H1 (cell line): ENCODE measurements at regions not wholly inside any gene's neighbourhood (a gene's known extent, or its start where the extent isn't known, plus 50 kb on each side); places are given as distances from the start of the nearest gene placed in this dataset.

Experiments
- CTCF ChIA-PET: fragments of 300-600 bp; sonication (Branson Sonifier 250); formaldehyde crosslinking; loops from one replicate; lab custom pipeline; 2021; ENCODE audit not compliant: partially characterized antibody; lab: Charles Lee
- POLR2A ChIA-PET: fragments of 300-600 bp; sonication (Branson Sonifier 250); formaldehyde crosslinking; loops from one replicate; lab custom pipeline; 2021; ENCODE audit warnings: inconsistent platforms; ENCODE audit not compliant: partially characterized antibody; lab: Charles Lee
- DNase-seq, 2 experiments: peaks; one replicate each; pipeline versions ENCODE4 v3.0.0 to v3.0.0-alpha.2; 2010 to 2022; ENCODE audit warnings: low spot score in 2 of 2, low read depth in 1 of 2, mixed read lengths in 1 of 2
- FAIRE-seq: peaks from 2 replicates; lab custom pipeline; 2011; peaks lifted over from hg19 to GRCh38; lab: Jason Lieb, UNC
- H2AFZ ChIP-seq: 2 replicates; pipeline ENCODE4 v1.8.1; 2012; ENCODE audit warnings: low read length, inconsistent platforms
- H2AK5ac ChIP-seq: 2 replicates; pipeline ENCODE4 v1.6.1; 2013; ENCODE audit warnings: low read depth, low read length
- H2BK120ac ChIP-seq: replicated peaks from 2 replicates; pipeline ENCODE3; 2013; ENCODE audit warnings: low read depth, low read length, inconsistent platforms
- H2BK12ac ChIP-seq: 2 replicates; pipeline ENCODE4 v1.6.1; 2013; ENCODE audit warnings: low read depth, low read length
- H2BK15ac ChIP-seq: 2 replicates; pipeline ENCODE4 v1.6.1; 2013; ENCODE audit warnings: low read length
- H2BK20ac ChIP-seq: 2 replicates; pipeline ENCODE4 v1.6.1; 2013; ENCODE audit warnings: low read length
- H2BK5ac ChIP-seq: 2 replicates; pipeline ENCODE4 v1.6.1; 2013; ENCODE audit warnings: low read depth, low read length
- H3K14ac ChIP-seq: 2 replicates; pipeline ENCODE4 v1.6.1; 2013; ENCODE audit warnings: inconsistent platforms; ENCODE audit not compliant: insufficient read length
- H3K18ac ChIP-seq: 2 replicates; pipeline ENCODE4 v1.6.1; 2013; ENCODE audit warnings: low read length; ENCODE audit errors: extremely low read depth
- H3K23ac ChIP-seq: 2 replicates; pipeline ENCODE4 v1.6.1; 2013; ENCODE audit warnings: inconsistent platforms; ENCODE audit not compliant: insufficient read length
- H3K23me2 ChIP-seq: 2 replicates; pipeline ENCODE4 v1.6.1; 2013; ENCODE audit warnings: low read depth, low read length
- H3K27ac ChIP-seq: 2 replicates; pipeline ENCODE4 v1.6.1; 2011; ENCODE audit warnings: low read depth, low read length, inconsistent platforms
- H3K27me3 ChIP-seq, 4 experiments: replicated peaks in 1 of 4; 1 replicate in 1 of 4; 2 replicates in 3 of 4; pipeline versions ENCODE4 v1.6.1 to v1.8.1; 2011 to 2013; ENCODE audit warnings: low read length in 3 of 4, mild to moderate bottlenecking in 3 of 4, inconsistent platforms in 2 of 4, mixed read lengths in 2 of 4, moderate library complexity in 1 of 4; ENCODE audit not compliant: control insufficient read depth in 3 of 4, insufficient read depth in 3 of 4; ENCODE audit errors: extremely low read depth in 1 of 4
- H3K36me3 ChIP-seq, 4 experiments: 2 replicates each; pipeline versions ENCODE4 v1.6.1 to v1.8.1; 2011 to 2013; ENCODE audit warnings: mild to moderate bottlenecking in 4 of 4, low read length in 3 of 4, moderate library complexity in 2 of 4, control low read depth in 1 of 4, inconsistent platforms in 1 of 4; ENCODE audit not compliant: insufficient read depth in 4 of 4, control insufficient read depth in 2 of 4
- H3K4ac ChIP-seq: replicated peaks from 2 replicates; pipeline ENCODE3; 2013; ENCODE audit warnings: low read length, low read depth, mixed read lengths, inconsistent platforms; ENCODE audit not compliant: insufficient read length
- H3K4me1 ChIP-seq, 4 experiments: replicated peaks in 1 of 4; 1 replicate in 1 of 4; 2 replicates in 3 of 4; pipeline versions ENCODE4 v1.6.1 to v1.8.1; 2011 to 2013; ENCODE audit warnings: low read length in 3 of 4, inconsistent platforms in 2 of 4, mixed read lengths in 1 of 4; ENCODE audit not compliant: insufficient read depth in 4 of 4, control insufficient read depth in 3 of 4
- H3K4me2 ChIP-seq, 2 experiments: 2 replicates each; pipeline versions ENCODE4 v1.6.1 to v1.8.1; 2011 to 2013; ENCODE audit warnings: low read depth in 2 of 2, low read length in 2 of 2, control low read depth in 1 of 2, inconsistent platforms in 1 of 2, mild to moderate bottlenecking in 1 of 2; ENCODE audit not compliant: insufficient read depth in 1 of 2
- H3K4me3 ChIP-seq, 4 experiments: fragments of 200-600, 300-600 bp in 1 of 4; sonication (generic), shearing (Covaris generic), sonication (Bioruptor Twin) in 1 of 4; 2 replicates each; pipeline versions ENCODE4 v1.5.1 to v1.8.1; 2011 to 2016; ENCODE audit warnings: low read length in 4 of 4, low read depth in 3 of 4, control low read depth in 2 of 4, inconsistent platforms in 2 of 4, mild to moderate bottlenecking in 2 of 4, mixed read lengths in 1 of 4, moderate library complexity in 1 of 4; ENCODE audit not compliant: insufficient read depth in 2 of 4; ENCODE audit errors: extremely low read depth in 1 of 4
- H3K56ac ChIP-seq: replicated peaks from 2 replicates; pipeline ENCODE3; 2013; ENCODE audit warnings: low read depth, mild to moderate bottlenecking, mixed read lengths, low read length, inconsistent platforms; ENCODE audit not compliant: insufficient read length
- H3K79me1 ChIP-seq: 2 replicates; pipeline ENCODE4 v1.6.1; 2013; ENCODE audit warnings: low read depth, low read length, control low read depth
- H3K79me2 ChIP-seq, 2 experiments: 2 replicates each; pipeline versions ENCODE4 v1.6.1 to v1.8.1; 2012 to 2013; ENCODE audit warnings: low read length in 2 of 2, mild to moderate bottlenecking in 2 of 2, inconsistent platforms in 1 of 2; ENCODE audit not compliant: insufficient read depth in 2 of 2, control insufficient read depth in 1 of 2
- H3K9ac ChIP-seq, 4 experiments: replicated peaks in 1 of 4; 1 replicate in 1 of 4; 2 replicates in 3 of 4; pipeline versions ENCODE4 v1.6.1 to v1.8.1; 2011 to 2013; ENCODE audit warnings: low read depth in 3 of 4, low read length in 3 of 4, control low read depth in 2 of 4, mild to moderate bottlenecking in 2 of 4, moderate library complexity in 2 of 4, inconsistent platforms in 1 of 4; ENCODE audit errors: extremely low read depth in 1 of 4
- H3K9me3 ChIP-seq, 2 experiments: 2 replicates each; pipeline versions ENCODE4 v1.6.1 to v1.8.1; 2012 to 2013; ENCODE audit warnings: mild to moderate bottlenecking in 2 of 2, moderate library complexity in 2 of 2, control low read depth in 1 of 2, inconsistent platforms in 1 of 2, low read depth in 1 of 2, low read length in 1 of 2, mixed read lengths in 1 of 2; ENCODE audit not compliant: insufficient read depth in 2 of 2
- H4K20me1 ChIP-seq, 2 experiments: replicated peaks in 1 of 2; 2 replicates each; pipeline versions ENCODE3 to v1.8.1; 2011 to 2013; ENCODE audit warnings: inconsistent platforms in 2 of 2, low read length in 2 of 2, mild to moderate bottlenecking in 1 of 2; ENCODE audit not compliant: insufficient read depth in 2 of 2, control insufficient read depth in 1 of 2
- H4K5ac ChIP-seq: 2 replicates; pipeline ENCODE4 v1.6.1; 2013; ENCODE audit warnings: low read length, low read depth, mixed read lengths, inconsistent platforms; ENCODE audit not compliant: insufficient read length
- H4K8ac ChIP-seq: 2 replicates; pipeline ENCODE4 v1.8.0; 2013; ENCODE audit warnings: mild to moderate bottlenecking, moderate library complexity, low read length, inconsistent platforms; ENCODE audit not compliant: insufficient read depth; ENCODE audit errors: extremely low read depth
- H4K91ac ChIP-seq: replicated peaks from 2 replicates; pipeline ENCODE3; 2013; ENCODE audit warnings: low read length, mixed read lengths, inconsistent platforms; ENCODE audit not compliant: insufficient read length
- CTBP2 ChIP-seq: IDR thresholded peaks from 2 replicates; pipeline ENCODE4 v1.7.0; 2011; ENCODE audit warnings: borderline replicate concordance, mild to moderate bottlenecking, moderate library complexity, mixed read lengths, low read length; ENCODE audit not compliant: insufficient read depth, insufficient read length
- NANOG ChIP-seq: IDR thresholded peaks from 2 replicates; pipeline ENCODE4 v1.6.1; 2011; ENCODE audit warnings: low read length, low read depth, mild to moderate bottlenecking, inconsistent platforms; ENCODE audit not compliant: insufficient read depth, poor library complexity, severe bottlenecking
- RNF2 ChIP-seq: fragments of 200-900, 300-1000 bp; sonication (generic); IDR thresholded peaks from 2 replicates; pipeline ENCODE4 v1.7.1; 2016; ENCODE audit warnings: borderline replicate concordance, low read depth, mild to moderate bottlenecking, antibody characterized with exemption, low read length; ENCODE audit not compliant: poor library complexity, severe bottlenecking; ENCODE audit errors: missing control alignments
- WGBS, 2 experiments: shearing (Covaris generic) in 1 of 2; methylation state at CpG; one replicate each; pipeline versions ENCODE4 v1.1.6 to v1.1.7; 2013 to 2015; ENCODE audit warnings: low lambda C conversion rate in 2 of 2, mixed read lengths in 2 of 2, inconsistent platforms in 1 of 2, low coverage in 1 of 2, missing lambda C conversion rate in 1 of 2; ENCODE audit not compliant: insufficient replicate concordance in 2 of 2, insufficient coverage in 1 of 2, insufficient read length in 1 of 2; ENCODE audit errors: extremely low coverage in 1 of 2, missing lambda C conversion rate in 1 of 2; 5-methylcytosine and 5-hydroxymethylcytosine counted together

DNA sequence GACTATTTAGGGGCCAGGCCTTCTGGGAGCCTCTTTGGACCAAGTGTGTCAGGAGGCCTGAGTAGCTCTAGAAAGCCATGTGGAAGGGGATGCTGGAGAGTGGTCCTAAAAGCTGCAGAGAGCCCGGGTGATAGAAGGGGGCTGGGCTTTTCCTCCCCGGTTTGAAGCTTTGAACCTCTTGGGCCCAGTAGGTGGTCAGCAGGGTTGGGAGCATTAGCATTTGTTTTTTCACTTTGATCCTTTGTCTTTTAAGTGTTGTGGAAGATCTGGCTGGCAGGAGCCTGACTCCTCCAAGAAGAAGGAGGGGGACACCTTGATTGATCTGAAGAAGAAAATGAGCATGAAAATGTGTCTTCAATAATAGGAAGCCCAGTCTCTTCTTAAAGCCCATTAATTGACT is 596.6 kb downstream of the INSC start:
- POLR2A ChIA-PET: interaction anchor here (1.1 kb wide), 1 partner anchor 13 kb away, joined by 4 read pairs; no protein-coding TSS in a partner anchor
- no peaks in the 10 kb centered on the region for H3K23me2 ChIP-seq
- no peak overlapping the region for H4K8ac ChIP-seq
- H3K79me2 ChIP-seq: no peaks in the 10 kb centered on the region
- TF ChIP-seq CTBP2: peak; percentile 35
- peak; percentile 93 for TF ChIP-seq NANOG
- TF ChIP-seq RNF2: no peak
- H3K23ac ChIP-seq: no peak overlapping the region
- CTCF ChIA-PET: interaction anchor here (0.5 to 1.0 kb wide), 2 partner anchors 21 to 255 kb away, joined by 3 read pairs; no protein-coding TSS in a partner anchor
- no peak overlapping the region for H2BK120ac ChIP-seq
- no peak overlapping the region for H3K9ac ChIP-seq
- FAIRE-seq (peak; percentile 95), DNase-seq (peak; percentile 15 to 49)
- no peak overlapping the region for H3K4ac ChIP-seq
- H3K9me3 ChIP-seq: no peaks in the 10 kb centered on the region; a peak in 1 of 4 replicates
- no peak overlapping the region for H2BK15ac ChIP-seq
- no peaks in the 10 kb centered on the region for H3K36me3 ChIP-seq
- H2BK12ac ChIP-seq: peak overlapping the region; percentile 84; the same call in 1 of the 2 replicates
- H3K4me2 ChIP-seq: peak overlapping the region; percentile 30 to 41
- no peak overlapping the region for H4K5ac ChIP-seq
- no peaks in the 10 kb centered on the region for H3K79me1 ChIP-seq
- no peak overlapping the region for H2AK5ac ChIP-seq
- 11% methylated on average over 2 of the region's 2 CpGs; no CpG with 5 or more reads in 1 of the 2 experiments for WGBS, 2 experiments
- H3K18ac ChIP-seq: no peak overlapping the region
- no peaks in the 10 kb centered on the region for H4K20me1 ChIP-seq
- no peak overlapping the region for H3K56ac ChIP-seq
- H3K27ac ChIP-seq: no peak overlapping the region
- no peak overlapping the region for H3K14ac ChIP-seq
- H3K27me3 ChIP-seq: peaks cover 0 to 3% (median 0%) of the 10 kb centered on the region in 4 experiments; a peak in 4 of 7 replicates
- no peak overlapping the region; the same call in 1 of the 2 replicates for H2BK20ac ChIP-seq
- peaks cover 0 to 9% (median 5%) of the 10 kb centered on the region in 4 experiments; a peak in 5 of 7 replicates for H3K4me1 ChIP-seq
- H2BK5ac ChIP-seq: no peak overlapping the region
- peak overlapping the region in 1 of 4 experiments; percentile 4; a peak in 2 of 8 replicates for H3K4me3 ChIP-seq
- no peak overlapping the region for H2AFZ ChIP-seq
- no peak overlapping the region for H4K91ac ChIP-seq
